HuH-7.5 (cell line): ENCODE measurements at regions not wholly inside any gene's neighbourhood (a gene's known extent, or its start where the extent isn't known, plus 50 kb on each side); places are given as distances from the start of the nearest gene placed in this dataset.
"Not testable (repeated sequence)": the region's sequence is repeated elsewhere in the genome, so short reads cannot be mapped to it uniquely, and the experiment has no call there.

Experiments
- DNase-seq: peaks from one replicate; pipeline ENCODE4 v3.0.0; 2011; ENCODE audit warnings: low spot score

DNA sequence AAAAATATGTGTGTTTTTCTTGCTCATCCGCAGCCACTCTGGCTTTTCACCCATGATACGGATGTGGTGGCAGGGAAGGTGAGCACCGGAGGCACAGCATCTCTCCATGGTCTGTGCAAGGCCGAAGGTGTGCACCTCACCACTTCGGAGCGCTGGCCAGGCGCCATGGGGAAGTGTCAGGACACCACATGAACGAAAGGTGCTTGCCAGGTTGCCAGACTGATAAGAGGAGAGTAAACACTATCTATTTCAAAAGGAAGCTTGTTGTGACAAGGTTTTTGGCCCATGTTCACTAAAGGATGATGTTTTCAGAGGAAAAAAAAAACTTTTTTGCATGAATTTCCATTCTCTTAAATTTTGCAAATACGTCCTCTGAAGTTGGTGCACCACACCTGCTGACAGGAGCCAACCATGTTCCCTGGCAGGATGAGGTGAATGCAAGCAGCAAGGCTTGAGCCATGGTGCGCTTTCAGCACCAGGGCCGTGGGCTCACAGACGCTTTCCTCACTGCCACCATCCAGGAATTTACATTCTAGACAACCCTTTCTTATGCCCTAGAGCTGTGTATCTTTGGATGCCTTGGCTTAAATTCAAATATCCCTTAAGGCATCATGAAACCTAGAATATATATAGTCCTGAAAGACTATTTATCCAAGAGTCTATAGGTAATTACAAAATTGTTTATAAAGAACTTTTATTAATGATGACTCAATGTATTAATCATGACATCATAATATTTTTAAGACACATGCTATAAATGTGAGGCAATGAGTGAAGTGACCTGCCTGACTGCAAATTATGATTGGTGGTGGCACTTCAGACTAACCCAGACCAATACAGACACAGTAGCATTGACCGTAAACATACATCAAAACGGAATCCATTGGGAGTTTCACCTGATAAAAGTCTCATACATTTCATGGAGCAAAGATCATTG, 234.5 kb downstream of the TFAP2A start:
- no peak for DNase-seq

DNA sequence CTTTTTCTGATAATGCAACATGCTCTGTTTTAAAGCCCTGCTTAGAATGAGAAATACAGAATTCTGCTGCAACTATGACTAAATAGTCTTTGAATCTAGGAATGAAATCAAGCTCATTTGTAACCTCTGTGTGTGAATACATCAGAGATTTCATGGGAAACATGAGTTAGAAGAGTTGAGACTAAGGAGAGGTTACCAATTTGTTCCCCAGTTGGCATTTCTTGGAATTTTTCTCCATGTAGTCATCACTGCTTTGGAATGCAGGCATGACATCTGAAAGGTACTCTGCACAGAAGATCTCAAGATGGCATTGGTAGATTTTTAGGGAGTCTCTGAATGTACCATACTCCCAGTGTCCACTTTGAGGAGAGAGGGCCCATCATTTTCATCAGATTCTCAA, 237.2 kb downstream of the TFAP2A start:
- no peak for DNase-seq

DNA sequence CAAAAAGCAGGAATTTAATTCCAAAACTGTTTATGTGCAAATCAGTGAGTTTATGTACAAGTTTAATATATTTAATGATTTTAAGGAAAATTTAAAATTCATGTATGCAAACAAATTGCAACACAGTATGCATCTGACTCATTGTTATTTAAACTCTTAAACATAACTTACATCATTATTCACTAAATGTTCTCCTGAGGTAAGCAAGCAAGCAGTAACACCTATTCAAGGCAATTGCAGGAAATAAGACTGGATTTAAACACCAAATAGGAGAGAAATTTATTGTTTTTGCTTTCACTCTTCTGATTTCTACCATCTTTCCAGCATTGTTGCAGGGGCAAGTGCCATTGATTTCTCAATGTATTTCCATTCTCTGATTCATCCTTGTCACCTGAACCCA, 239.5 kb downstream of the TFAP2A start:
- DNase-seq: no peak

DNA sequence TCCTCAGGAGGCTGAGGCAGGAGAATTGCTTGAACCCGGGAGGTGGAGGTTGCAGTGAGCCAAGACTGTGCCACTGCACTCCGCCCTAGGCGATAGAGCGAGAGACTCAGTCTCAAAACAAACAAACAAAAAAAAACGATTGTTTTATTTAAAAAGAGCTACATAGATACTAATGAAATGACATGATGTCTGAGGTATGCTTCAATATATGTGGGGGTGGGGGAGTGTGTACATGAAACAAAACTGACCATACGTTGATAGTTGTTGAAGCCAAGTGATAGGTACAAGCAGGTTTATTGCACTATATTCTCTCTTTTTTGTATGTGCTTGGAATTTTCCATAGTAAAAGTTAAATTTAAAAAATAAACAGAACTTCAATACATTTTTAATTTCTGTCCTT, 240.1 kb downstream of the TFAP2A start:
- no peak for DNase-seq

DNA sequence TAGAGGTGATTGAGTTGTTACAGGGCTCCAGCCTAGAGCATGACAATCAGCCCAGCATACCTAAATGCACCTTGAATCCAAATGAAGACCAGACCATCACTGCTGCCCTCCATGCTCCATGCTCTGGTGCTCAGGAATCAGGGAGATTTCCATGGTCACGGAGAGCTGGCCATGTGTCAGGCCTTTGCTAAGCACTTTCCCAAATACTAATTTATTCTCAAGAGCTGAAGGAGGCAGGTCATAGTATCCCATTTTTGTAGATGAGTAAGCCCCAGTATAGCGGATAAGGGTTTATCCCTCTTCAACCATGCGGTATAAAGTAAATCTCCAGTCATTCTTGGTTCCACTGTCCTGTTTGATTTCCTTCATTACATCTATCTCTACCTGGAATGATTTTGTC, 240.8 kb downstream of the TFAP2A start:
- DNase-seq: no peak

DNA sequence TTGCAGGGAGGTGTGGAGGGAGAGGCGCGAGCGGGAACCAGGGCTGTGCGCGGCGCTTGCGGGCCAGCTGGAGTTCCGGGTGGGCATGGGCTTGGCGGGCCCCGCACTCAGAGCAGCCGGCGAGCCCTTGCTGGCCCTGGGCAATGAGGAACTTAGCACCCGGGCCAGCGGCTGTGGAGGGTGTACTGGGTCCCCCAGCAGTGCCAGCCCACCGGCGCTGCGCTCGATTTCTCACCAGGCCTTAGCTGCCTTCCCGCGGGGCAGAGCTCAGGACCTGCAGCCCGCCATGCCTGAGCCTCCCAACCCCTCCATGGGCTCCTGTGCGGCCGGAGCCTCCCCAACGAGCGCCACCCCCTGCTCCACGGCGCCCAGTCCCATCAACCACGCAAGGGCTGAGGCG, 243.2 kb downstream of the TFAP2A start:
- not testable (repeated sequence) for DNase-seq

DNA sequence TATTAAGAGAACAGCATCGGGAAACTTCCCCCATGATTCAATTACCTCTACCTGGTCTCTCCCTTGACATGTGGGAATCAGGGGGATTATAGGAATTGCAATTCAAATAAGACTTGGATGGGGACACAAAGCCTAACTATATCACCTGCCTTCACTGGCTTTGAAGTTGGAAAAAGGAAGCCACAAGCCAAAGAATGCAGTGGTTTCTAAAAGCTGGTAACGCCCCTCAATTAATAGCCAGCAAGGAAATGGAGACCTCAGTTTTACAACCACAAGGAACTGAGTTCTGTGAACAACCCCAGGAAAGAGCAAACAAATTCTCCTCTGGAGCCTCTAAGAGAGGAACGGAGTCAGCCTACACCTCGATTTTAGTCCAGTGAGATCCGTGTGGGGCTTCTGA, 244.1 kb downstream of the TFAP2A start:
- no peak for DNase-seq

DNA sequence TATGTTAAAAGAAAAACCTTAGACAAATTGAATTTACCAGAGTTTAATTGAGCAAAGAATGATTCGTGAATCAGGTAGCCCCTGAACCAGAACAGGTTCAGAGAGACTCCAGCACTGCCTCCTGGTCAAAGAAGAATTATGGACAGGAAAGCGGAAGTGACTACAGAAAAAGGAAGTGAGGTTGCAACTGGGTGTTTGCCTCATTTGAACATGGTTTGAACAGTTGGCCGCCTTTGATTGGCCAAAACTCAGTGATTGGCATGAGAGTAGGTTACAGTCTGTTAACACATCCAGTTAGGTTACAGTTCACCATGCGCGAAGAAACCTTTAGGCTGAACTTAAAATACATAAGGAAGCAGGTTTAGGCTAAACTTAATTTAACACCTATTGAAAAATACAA, 248.8 kb downstream of the TFAP2A start:
- no peak for DNase-seq

DNA sequence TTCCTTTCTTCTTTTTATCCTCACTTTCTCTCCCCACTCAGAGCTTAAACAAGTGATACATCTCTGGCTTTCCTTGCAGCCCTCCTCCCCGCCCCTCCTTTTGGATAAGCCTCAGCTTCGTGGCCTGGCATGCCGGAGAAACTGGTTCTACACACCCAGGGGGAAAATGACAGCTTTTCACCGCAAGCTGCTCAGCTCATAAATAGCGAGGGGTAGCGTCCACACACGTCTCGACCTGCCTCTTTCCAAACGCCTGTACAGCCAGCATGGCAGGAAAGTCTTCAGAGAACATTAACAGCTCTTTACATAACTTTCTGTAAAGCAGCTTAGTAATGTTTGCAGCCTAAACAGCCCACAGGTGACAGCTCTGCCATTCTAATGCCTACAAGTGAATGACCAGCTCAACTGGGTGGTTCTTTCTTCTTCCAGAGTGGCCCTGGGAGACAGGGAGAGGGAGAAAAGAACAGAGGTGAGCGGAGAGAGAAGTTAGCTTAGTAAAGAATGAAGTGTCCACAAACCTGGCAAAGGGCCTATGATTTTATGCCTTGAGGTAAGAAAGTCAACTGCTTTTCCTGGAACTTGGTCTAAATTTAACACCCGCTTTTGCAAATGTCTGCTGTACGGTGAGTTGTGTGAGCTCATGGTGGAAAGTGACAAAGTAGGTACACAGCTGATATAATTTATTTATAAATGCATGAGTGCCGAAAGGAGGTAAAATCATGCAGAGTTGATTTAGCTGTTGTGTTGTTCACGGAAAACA, 251.5 kb downstream of the TFAP2A start:
- no peak for DNase-seq

DNA sequence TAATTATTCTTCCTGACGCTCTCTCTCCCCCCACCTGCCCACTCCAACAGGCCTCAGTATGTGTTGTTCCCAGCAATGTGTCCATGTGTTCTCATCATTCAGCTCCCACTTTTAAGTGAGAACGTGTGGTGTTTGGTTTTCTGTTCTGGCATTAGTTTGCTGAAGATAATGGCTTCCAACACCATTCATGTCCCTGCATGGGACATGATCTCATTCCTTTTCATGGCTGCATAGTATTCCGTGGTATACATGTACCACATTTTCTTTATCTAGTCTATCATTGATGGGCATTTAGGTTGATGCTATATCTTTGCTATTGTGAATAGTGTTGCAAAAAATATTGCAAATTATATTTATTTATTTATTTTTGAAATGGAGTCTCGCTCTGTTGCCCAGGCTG, 258.0 kb downstream of the TFAP2A start:
- DNase-seq: no peak

DNA sequence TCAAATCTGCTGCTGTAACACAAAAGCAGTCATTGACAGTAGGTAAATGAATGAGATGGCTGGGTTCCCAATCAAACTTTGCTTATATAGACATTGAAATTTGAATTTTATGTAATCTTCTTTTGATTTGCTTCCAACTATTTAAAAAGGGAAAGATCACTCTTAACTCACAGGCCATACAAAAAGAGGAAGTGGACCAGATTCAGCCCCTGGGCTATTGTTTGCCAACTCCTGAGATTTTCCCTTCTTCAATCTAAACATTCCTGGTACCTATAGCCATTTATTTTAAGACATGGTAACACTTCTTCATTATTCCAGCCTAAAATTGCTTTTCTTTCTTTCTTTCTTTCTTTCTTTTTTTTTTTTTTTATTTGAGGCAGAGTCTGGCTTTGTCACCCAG, 260.6 kb downstream of the TFAP2A start:
- no peak for DNase-seq

DNA sequence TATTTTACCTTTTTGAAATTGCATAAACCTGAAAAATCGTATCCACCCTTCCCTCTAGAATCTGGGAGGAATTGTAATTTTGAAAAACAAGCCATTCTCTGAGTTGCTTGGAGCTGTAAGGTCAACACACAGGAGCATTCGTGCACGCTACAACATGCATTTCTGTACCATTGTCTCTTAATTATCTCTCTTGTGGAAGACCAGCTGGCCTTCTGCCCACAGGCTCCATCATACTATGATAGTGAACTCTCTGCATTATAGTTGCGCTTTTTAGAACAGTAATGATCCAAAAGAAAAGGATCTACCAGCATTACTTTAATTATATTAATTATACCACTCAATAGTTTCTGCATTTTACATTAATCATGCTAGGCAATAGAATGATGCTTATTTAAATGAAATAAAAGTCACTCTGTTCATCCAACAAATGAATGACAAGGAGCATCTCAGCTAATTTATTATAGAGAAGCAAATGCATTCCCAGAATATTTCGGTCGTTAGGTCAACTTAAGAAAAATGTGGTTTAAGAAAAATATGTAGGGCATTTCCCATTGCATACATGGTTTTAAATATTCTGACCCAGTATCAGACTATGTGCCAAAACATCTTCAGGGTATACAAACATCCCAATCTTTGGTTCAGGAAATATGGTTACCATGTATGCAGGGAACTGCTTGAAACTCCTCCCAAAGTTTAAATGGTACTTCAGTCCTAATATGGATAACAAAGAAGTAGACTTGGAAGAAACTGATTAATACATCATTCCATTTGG, 263.5 kb downstream of the TFAP2A start:
- DNase-seq: no peak

DNA sequence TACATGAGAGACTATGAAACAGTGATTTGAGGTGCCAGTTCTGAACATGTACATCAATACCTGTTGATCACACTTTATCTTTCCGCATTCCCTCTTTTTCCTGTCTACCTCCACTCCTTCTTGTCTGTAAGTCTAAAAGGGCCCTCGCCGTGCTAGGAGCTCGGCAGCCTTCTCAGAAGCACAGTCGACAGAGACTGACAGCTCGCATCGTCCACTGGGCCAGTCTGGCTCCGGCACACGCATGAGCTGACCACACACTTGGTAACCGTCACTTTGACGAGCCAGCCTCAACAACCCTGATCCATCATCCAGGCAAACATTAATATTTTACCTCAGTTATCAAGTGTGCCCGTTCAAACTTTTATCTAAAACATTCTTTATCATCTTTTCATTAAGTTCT, 265.3 kb downstream of the TFAP2A start:
- DNase-seq: no peak

DNA sequence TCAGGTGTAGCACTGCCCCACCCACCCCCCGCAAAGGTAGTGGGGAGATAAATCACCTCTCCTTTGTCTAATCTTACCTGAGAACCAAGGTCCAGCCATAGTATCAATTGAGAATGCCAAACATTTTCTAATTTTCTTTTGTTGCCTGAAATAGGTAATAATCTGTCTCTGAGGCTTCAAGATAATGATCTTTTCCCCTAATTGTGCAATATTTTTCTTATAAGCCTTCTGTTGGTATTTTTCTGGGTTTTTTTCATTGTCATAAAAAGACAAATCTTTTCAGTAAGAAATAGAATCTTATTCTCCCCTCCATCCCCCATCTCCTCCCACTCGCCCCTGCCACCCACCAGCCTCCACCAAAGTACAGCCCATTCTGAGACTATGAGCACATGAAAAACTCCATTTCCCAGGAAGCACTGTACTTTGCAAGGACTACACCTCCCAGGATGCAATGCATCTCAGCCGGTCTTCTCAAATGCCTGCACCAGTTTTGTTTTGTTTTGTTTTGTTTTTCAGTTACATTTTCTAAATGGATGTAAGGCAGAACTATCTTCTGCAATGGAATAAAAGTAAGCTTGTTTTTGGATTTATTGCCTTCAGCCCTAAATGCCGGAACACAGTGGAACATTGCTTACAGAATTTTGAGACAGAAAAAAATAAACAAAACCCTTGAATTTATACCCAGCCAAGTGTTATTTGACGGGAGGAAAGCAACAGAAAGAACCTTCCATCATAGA, 268.0 kb downstream of the TFAP2A start:
- DNase-seq: peak; percentile 11

DNA sequence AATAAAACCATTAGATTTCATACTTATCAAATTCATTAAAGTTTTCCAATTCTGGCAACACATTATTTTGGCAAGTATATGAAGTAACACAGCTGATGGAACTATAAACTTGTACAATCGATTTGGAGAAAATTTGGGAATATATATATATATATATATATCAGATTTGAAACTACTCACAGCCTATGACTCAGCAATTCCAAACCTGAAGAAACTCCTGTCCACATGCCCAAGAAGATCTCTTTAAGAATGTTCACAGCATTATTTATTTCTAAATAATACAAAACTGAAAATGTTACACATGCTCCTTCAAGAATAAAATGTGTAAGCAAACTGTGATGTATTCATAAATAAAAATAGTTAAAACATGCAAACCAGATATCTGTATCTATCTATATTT, 270.1 kb downstream of the TFAP2A start:
- no peak for DNase-seq

DNA sequence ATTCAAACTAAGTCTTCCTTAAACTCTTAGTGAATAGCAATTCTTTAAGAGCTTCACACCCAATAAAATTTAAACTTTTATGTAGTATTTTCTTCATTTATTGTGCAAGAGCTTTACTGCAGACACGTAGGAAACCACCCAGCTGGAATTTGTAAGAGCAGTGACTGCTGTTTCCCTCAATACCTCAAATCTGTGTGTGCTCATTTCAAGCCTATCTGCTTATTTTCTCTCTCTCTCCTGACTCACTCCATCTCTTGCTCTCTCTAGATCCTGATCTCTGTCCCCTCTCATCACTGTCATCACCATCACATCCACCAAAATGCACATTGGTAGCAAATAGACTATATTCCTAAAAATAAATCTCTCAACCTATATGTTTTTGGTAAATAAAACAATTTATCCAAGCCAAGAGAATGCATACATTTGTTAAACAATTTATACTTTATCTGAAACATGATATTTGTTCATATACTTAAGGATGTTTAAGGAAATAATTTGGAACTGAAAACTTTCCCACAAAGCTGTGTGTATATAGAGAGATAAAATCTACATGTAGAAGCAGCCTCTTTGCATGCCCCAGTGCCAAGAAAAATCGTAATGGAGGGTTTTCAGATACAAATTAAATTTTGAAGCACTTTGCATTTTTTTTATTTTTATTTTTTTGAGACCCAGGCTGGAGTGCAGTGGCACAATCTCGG, 273.0 kb downstream of the TFAP2A start:
- DNase-seq: no peak

DNA sequence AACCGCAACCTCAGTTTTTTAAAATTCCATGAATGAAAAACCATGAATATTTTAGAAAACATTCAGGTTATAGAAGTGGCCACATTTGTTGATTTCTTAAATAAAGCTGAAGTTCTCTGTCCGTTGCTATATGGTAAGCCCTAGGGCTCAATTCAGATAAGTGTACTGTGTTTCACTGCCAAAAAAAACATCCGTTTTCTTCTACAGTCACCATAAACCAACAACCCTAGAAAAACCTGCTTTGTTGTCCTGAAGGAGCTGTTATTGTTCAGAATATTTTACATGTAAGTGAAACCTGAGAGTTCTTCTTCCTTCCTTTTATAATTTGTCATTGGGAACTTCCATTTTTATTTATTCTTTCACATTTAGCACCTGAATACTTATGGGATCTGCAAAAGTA, 274.1 kb downstream of the TFAP2A start:
- DNase-seq: no peak

DNA sequence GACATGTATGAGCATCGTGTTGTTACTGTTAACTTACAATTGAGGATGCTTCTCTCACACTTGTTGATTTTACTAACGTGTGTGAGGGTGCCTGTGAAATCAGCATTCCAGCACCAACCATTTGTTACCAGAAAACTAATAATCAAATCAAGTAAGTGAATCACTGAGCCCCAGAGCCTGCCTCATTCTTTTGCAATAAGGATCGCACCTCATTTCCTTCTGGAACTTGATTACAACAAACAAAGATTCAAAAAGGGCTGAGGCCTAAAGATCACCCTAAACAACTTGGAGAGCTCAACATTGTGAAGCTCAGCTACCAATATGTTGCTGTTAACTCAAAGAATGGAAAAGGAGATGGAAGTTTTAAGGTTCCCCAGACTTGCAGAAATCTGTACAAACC, 274.7 kb downstream of the TFAP2A start:
- no peak for DNase-seq

DNA sequence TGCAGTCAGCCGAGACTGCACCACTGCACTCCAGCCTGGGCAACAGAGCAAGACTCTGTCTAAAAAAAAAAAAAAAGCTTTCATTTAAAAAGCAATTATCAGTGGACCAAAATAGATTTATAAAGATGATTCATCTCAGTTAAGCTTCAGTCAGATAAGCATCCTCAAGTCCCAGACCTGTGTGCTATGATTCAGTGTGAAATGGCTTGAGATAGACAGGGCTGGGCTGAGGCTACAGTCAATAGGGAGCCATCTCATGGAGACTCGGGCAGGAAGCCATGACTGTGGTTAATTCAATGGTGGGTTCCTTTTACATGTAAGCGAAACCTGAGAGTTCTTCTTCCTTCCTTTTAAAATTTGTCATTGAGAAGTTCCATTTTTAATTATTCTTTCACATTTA, 276.0 kb downstream of the TFAP2A start:
- no peak for DNase-seq

DNA sequence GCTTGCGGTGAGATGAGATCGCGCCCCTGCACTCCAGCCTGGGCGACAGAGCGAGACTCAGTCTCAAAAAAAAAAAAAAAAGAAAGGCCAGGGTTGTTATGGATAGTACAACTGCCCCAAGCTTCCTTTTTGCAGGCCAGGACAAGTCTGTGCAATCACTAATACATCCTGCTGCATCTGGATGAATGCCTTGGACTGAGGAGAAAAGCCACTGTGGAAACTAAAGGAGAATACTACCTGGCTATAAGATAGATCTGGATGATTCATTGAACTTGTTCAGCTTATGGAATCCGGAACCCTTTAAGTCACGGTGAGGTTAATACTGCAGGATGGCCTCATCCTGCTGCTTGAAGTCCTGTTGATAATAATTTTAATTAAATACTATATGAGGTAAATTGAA, 278.2 kb downstream of the TFAP2A start:
- DNase-seq: no peak

DNA sequence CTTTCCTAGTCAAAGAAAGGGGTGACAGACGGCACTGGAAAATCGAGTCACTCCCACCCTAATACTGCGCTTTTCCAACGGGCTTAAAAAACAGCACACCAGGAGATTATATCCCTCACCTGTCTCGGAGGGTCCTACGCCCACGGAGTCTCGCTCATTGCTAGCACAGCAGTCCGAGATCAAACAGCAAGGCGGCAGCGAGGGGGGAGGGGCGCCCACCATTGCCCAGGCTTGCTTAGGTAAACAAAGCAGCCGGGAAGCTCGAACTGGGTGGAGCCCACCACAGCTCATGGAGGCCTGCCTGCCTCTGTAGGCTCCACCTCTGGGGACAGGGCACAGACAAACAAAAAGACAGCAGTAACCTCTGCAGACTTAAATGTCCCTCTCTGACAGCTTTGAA, 280.7 kb downstream of the TFAP2A start:
- DNase-seq: not testable (repeated sequence)
